Fibroblast of pulmonary artery (primary cell): ENCODE measurements at regions not wholly inside any gene's neighbourhood (a gene's known extent, or its start where the extent isn't known, plus 50 kb on each side); places are given as distances from the start of the nearest gene placed in this dataset.

Source experiments
- DNase-seq: peaks from one replicate; pipeline ENCODE4 v3.0.0-alpha.2; 2010; ENCODE audit warnings: low read depth
- H3K4me3 ChIP-seq: replicated peaks from 2 replicates; pipeline ENCODE4 v1.5.1; 2011; ENCODE audit warnings: low read depth, mild to moderate bottlenecking, control low read depth, low read length, moderate library complexity
- TF ChIP-seq, protein P1 (sequence below): IDR thresholded peaks from 2 replicates; pipeline ENCODE4 v1.5.1; 2011; ENCODE audit warnings: mild to moderate bottlenecking, control low read depth, low read length, inconsistent platforms; ENCODE audit errors: missing control alignments

DNA sequence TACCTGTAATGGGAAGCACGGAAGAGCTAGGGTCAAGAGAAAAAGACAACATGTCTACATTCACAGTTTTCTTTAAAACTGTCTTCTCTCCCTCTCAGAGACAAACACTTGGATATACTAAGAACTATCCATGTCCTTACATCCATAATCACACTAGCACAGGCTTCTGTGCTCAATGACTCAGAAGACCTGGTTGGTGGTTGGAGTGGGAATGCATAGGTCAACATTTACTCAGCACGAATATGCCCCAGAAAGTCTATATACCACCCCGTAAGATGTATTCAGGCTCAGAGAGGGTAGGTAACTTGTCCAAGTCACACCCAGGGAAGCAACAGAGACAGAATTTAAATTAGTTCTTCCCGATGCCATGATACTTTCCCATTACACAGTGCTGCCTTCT lies 891.1 kb downstream of the TUSC7 start:
- no peak for DNase-seq
- TF ChIP-seq, protein P1, sequence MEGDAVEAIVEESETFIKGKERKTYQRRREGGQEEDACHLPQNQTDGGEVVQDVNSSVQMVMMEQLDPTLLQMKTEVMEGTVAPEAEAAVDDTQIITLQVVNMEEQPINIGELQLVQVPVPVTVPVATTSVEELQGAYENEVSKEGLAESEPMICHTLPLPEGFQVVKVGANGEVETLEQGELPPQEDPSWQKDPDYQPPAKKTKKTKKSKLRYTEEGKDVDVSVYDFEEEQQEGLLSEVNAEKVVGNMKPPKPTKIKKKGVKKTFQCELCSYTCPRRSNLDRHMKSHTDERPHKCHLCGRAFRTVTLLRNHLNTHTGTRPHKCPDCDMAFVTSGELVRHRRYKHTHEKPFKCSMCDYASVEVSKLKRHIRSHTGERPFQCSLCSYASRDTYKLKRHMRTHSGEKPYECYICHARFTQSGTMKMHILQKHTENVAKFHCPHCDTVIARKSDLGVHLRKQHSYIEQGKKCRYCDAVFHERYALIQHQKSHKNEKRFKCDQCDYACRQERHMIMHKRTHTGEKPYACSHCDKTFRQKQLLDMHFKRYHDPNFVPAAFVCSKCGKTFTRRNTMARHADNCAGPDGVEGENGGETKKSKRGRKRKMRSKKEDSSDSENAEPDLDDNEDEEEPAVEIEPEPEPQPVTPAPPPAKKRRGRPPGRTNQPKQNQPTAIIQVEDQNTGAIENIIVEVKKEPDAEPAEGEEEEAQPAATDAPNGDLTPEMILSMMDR: no peak

DNA sequence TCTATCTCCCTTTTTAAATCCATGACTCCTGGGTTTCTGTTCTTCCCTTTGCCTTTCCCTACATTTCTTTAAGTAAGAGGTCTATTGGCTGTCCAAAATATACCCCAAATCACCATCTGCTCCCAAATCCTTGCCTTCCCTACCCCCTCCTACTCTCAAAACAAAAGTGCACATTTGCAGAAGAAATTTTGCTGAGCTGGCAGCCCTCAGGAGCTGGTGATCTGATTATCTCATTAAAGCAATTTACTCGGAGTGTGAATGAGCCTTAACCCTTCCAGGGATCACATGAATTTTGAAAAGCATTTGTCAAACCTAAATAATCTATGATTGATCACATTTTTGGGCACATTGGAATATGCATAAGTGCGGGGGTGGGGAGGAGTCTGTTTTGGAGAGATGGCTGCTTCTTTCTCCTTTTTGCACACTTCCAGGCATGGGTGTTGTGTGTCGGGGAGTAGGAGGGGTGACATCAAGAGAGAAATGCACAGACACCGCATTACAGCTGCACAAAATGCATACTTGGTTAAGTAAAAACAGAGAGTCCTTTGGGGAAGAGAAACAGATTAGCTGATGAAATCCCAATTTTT lies 892.6 kb downstream of the TUSC7 start:
- no peak overlapping the region for H3K4me3 ChIP-seq
- DNase-seq: no peak
- TF ChIP-seq, protein P1: no peak

More for the DNA sequence above, 891.1 kb downstream of the TUSC7 start:
- no peak overlapping the region for H3K4me3 ChIP-seq

DNA sequence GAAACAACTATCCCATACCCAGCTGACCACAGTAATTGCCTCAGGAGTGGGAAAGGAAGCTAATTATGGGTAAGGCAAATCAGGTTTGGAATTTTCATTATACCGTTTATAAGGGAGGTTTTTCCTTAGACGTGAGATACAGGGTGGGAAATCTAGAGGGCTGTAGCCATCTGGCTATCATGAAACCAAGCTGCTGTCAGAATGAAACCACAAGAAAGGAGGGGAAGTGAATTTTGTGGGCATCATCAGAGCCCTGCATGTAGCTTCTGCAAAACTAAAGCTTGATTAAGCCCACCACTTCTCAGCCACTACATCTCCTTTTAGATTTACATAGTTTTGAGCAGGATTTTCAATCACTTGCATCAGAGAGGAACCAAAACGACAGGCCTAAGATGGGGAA lies 893.5 kb downstream of the TUSC7 start:
- DNase-seq: no peak
- TF ChIP-seq, protein P1: no peak
- no peak overlapping the region for H3K4me3 ChIP-seq

DNA sequence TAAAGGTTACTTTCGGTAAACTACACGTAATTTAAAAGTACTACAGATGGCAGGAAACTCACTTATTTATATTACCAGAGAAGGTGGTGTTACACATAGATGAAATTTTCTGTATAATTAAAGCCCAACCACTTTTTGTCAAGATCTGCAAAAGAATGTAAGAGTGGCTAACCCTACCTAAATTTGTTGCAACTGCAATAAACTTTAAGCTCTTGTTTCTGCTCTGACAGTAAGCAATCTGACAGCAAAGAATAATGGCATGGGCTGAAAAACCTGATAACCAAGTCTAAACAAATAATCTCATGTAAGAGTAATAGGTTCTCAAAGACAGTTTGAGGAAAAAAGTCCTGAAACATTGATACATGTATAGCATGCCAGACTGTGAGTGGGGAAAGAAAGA lies 897.3 kb downstream of the TUSC7 start:
- H3K4me3 ChIP-seq: no peak overlapping the region
- DNase-seq: no peak
- TF ChIP-seq, protein P1: no peak

DNA sequence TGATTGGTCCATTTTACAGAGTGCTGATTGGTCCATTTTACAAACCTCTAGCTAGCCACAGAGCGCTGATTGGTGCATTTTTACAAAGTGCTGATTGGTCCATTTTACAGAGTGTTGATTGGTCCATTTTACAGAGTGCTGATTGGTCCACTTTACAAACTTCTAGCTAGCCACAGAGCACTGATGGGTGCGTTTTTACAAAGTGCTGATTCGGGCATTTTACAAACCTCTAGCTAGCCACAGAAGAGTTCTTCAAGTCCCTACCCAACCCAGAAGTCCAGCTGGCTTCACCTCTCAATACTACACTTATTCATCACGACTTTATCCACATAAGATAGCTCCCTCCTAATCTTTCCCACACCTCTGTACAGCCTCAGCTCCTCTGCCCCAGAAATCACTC lies 899.8 kb downstream of the TUSC7 start:
- no peak for DNase-seq

DNA sequence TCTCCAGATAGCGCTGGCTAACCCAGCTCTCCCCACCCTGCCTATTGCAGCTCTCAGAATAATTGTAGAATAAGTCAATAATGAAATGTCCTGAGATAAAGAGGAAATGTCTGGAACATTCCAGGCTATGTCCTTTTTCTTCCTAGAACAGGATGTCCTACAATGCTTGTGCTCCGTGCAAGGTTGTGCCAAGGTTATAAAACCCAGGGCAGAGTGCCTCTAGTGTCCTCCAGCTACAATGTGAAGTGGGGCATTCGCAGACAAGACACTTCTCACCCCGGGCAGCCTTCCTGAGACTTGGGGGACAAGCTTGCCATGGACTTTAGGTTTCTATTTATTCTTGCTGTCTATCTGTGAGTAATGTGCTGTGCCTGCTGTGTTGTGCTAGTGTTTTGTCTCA lies 900.6 kb downstream of the TUSC7 start:
- H3K4me3 ChIP-seq: no peak overlapping the region
- DNase-seq: no peak
- TF ChIP-seq, protein P1: no peak

More for the DNA sequence above, 899.8 kb downstream of the TUSC7 start:
- no peak overlapping the region for H3K4me3 ChIP-seq
- TF ChIP-seq, protein P1: no peak

DNA sequence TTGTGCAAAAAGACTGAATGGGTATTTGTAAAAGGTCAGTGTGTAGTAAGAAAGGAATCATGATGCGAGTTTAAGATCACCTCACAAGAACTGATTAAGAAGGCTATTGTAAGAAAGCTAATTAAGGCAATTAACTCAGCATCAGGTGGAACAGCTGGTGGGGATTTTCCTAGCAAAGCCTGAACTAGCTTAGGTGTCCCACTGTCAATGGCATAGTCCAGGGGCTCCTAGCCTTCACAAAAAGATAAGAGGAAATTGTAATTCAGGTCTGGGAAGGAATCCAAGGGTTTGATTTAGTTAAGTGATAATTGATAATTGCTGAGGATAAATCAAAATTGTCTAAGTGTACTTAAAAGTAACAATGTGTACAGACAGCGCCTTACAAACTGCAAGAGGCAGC lies 901.6 kb downstream of the TUSC7 start:
- H3K4me3 ChIP-seq: no peak overlapping the region
- TF ChIP-seq, protein P1: no peak
- no peak for DNase-seq
